Mesothelial cell of epicardium (in vitro differentiated cells): ENCODE measurements at regions not wholly inside any gene's neighbourhood (a gene's known extent, or its start where the extent isn't known, plus 50 kb on each side); places are given as distances from the start of the nearest gene placed in this dataset.

Experiments used
- DNase-seq, 2 experiments: peaks; one replicate each; pipeline ENCODE4 v3.0.0; 2021; ENCODE audit warnings: low spot score in 2 of 2; ENCODE audit not compliant: unreplicated experiment in 2 of 2
- H3K27ac Mint-ChIP-seq: 2 replicates; pipeline ENCODE4 v1.8.0; 2021; ENCODE audit warnings: mixed read lengths
- H3K27me3 Mint-ChIP-seq: 2 replicates; pipeline ENCODE4 v1.8.0; 2021; ENCODE audit warnings: low read depth, mixed read lengths
- H3K36me3 Mint-ChIP-seq: 2 replicates; pipeline ENCODE4 v1.8.0; 2021; ENCODE audit warnings: mixed read lengths
- H3K4me1 Mint-ChIP-seq: 2 replicates; pipeline ENCODE4 v1.8.0; 2021; ENCODE audit warnings: mixed read lengths
- H3K4me3 Mint-ChIP-seq: 2 replicates; pipeline ENCODE4 v1.8.0; 2021; ENCODE audit warnings: mild to moderate bottlenecking, moderate library complexity, mixed read lengths
- H3K9me3 Mint-ChIP-seq: 2 replicates; pipeline ENCODE4 v1.8.0; 2021; ENCODE audit warnings: mixed read lengths
- TF ChIP-seq, protein P1 (sequence below): fragments of 200-600 bp; sonication (generic); IDR thresholded peaks from one replicate; pipeline ENCODE4 v1.5.0; 2021; ENCODE audit warnings: antibody characterized with exemption; ENCODE audit not compliant: unreplicated experiment

DNA sequence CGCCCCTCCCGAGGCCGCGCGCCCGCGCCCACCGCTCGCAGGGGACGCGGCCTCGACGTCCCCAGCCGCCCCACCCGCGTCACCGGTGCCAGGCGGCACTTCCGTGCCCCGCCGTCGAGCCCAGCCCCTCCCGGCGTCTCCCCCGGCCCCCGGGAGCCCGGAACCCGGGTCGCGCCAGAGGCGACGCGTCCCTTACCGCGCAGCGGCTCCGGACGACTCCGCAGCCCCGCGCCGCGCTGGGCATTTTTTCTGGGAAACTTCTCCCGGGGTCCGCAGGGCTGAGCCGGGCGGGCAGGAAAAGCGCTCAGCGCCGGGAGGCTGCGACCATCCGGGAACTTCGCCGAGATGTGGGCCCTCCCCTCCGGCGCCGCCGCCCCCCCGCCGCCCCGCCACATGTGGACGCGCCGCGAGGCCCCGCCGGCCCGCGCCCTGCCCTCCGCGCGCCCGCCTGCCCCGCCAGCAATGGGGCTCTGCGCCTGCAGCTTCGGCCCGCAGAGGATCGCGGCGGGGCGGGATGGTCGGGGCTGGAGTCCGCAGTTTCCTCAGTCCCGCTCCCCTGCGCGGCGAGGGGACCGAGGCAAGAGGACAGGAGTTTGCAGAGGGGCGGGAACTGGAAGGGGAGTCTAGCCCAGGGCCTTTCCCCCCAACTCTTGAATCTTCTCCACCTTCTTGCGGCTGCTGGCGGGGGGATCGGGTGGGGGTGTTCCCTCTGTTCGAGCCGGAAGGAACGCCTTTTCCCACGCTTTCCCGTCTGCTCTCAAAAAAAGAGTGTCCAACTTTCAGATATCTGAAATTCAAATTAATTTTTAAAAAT, 81.5 kb downstream of the CHRNA1 start:
- peaks cover 19% of the 10 kb centered on the region for H3K4me1 Mint-ChIP-seq
- no peaks in the 10 kb centered on the region for H3K36me3 Mint-ChIP-seq
- H3K27me3 Mint-ChIP-seq = peaks cover 8% of the 10 kb centered on the region
- TF ChIP-seq, protein P1, sequence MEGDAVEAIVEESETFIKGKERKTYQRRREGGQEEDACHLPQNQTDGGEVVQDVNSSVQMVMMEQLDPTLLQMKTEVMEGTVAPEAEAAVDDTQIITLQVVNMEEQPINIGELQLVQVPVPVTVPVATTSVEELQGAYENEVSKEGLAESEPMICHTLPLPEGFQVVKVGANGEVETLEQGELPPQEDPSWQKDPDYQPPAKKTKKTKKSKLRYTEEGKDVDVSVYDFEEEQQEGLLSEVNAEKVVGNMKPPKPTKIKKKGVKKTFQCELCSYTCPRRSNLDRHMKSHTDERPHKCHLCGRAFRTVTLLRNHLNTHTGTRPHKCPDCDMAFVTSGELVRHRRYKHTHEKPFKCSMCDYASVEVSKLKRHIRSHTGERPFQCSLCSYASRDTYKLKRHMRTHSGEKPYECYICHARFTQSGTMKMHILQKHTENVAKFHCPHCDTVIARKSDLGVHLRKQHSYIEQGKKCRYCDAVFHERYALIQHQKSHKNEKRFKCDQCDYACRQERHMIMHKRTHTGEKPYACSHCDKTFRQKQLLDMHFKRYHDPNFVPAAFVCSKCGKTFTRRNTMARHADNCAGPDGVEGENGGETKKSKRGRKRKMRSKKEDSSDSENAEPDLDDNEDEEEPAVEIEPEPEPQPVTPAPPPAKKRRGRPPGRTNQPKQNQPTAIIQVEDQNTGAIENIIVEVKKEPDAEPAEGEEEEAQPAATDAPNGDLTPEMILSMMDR = no peak
- peak overlapping the region; percentile 88 for H3K4me3 Mint-ChIP-seq
- no peaks in the 10 kb centered on the region for H3K9me3 Mint-ChIP-seq
- H3K27ac Mint-ChIP-seq = peak overlapping the region; percentile 49
- DNase-seq = peak; percentile 48 to 66

DNA sequence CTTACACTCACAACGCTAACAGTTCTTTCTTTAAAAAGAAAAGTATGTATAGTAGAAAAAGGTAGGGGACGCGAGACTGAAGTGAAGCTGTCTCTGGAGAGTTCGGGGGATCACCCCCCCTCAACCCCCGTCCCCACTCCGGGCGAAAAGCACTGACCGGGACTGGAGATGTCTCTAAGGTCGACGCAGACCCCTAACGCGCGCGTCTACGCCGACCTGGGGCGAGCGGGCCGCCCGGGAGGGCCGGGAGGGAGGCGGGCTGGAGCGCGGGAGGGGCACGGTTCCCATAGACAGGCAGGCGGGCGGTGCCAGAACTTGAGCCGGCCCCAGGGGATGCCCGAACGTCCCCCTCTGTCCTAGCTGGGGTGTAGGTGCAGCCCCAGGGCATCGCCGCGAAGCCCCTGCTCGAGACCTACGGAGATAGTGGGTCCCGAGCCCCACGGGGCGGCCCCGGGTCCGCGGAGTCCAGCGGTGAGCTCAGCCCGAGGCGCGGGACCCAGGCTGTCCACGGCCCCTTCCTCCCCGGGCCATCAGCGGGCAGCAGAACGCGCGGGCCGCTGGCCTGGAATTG, 82.2 kb downstream of the CHRNA1 start:
- Mint-ChIP-seq H3K27me3 (peaks cover 8% of the 10 kb centered on the region), H3K27ac (no peak overlapping the region), H3K36me3 (no peaks in the 10 kb centered on the region), H3K4me1 (peaks cover 19% of the 10 kb centered on the region), H3K9me3 (no peaks in the 10 kb centered on the region), H3K4me3 (peak overlapping the region; percentile 79)
- peak in 1 of 2 experiments; percentile 54 for DNase-seq
- TF ChIP-seq, protein P1 = no peak

DNA sequence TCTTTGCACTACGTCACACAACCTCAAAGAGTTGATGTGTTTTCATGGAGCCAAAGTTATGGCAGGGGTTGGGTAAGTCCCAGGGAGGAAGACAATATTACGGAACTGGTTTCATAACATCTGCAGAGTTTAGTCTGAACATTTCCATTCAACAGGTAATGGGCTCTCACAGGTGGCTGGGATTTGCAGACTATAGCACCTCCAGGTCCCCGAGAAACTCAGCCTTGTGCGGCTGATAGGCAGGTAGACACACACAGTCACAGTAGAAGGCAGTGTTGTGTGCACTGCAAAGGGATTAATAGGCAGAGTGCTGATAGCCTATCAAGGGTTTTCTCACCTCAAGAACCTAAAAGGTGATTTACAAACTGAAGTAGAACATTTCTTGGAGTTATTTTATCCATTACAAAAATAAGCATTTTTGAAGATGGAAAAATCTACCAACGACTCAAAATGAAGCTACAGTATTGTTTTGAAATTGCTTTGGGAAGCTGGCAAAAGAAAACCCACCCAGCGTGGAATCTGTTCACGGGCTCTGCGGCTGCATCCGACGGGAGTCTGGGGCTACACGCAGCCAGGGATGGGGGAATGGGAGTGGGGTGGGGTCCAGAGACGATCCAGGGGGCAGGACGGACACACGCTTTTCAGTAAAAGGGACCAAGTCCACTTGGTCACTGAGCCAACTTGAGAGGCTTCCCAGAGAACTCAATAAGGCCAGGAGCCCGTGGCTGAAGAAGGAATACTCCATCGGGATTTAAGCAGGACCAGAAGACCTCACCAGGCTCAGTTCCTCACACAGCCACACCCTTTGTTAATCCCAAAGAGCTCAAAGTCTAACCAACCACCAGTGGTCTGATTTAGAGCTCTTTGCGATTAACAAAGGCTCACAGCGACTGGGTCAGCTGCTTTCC, 82.9 kb downstream of the CHRNA1 start:
- TF ChIP-seq, protein P1 = no peak
- peaks cover 8% of the 10 kb centered on the region for H3K27me3 Mint-ChIP-seq
- no peak for DNase-seq
- no peaks in the 10 kb centered on the region for H3K36me3 Mint-ChIP-seq
- peak overlapping the region; percentile 79 for H3K4me3 Mint-ChIP-seq
- no peak overlapping the region for H3K27ac Mint-ChIP-seq
- H3K9me3 Mint-ChIP-seq = no peaks in the 10 kb centered on the region
- peaks cover 19% of the 10 kb centered on the region for H3K4me1 Mint-ChIP-seq

- H3K27me3 Mint-ChIP-seq = peaks cover 8% of the 10 kb centered on the region
- H3K36me3 Mint-ChIP-seq = no peaks in the 10 kb centered on the region
- TF ChIP-seq, protein P1 = no peak
- no peak overlapping the region for H3K27ac Mint-ChIP-seq
- no peak overlapping the region for H3K4me3 Mint-ChIP-seq
- DNase-seq = no peak
- H3K9me3 Mint-ChIP-seq = no peaks in the 10 kb centered on the region
- peaks cover 19% of the 10 kb centered on the region for H3K4me1 Mint-ChIP-seq
Measured at GRCh38 chr2:174680221-174680620, 82.6 kb upstream of the WIPF1 start.

- Mint-ChIP-seq H3K27me3 (peaks cover 5% of the 10 kb centered on the region), H3K4me3 (no peak overlapping the region), H3K9me3 (no peaks in the 10 kb centered on the region), H3K27ac (no peak overlapping the region), H3K4me1 (peaks cover 9% of the 10 kb centered on the region), H3K36me3 (no peaks in the 10 kb centered on the region)
- TF ChIP-seq, protein P1 = no peak
- no peak for DNase-seq
Measured at GRCh38 chr2:174678395-174678794, 80.8 kb upstream of the WIPF1 start.
